ENCODE measurements at regions not wholly inside any gene's neighbourhood (a gene's known extent, or its start where the extent isn't known, plus 50 kb on each side); places are given as distances from the start of the nearest gene placed in this dataset.
"Not testable (repeated sequence)": the region's sequence is repeated elsewhere in the genome, so short reads cannot be mapped to it uniquely, and the experiment has no call there.

- Mint-ChIP-seq H3K4me1 (ENCODE audit: low read depth, unreplicated experiment) (no peaks in the 10 kb centered on the region), H3K27ac (ENCODE audit: unreplicated experiment) (no peak overlapping the region), H3K27me3 (ENCODE audit: low read depth, unreplicated experiment) (no peaks in the 10 kb centered on the region), H3K4me3 (ENCODE audit: unreplicated experiment) (no peak overlapping the region), H3K9me3 (ENCODE audit: unreplicated experiment) (peaks cover 4% of the 10 kb centered on the region), H3K36me3 (ENCODE audit: low read depth, unreplicated experiment) (peaks cover 2% of the 10 kb centered on the region)
- H3K79me2 ChIP-seq (ENCODE audit: insufficient read depth, low read length) = no peaks in the 10 kb centered on the region
- H3K36me3 ChIP-seq (ENCODE audit: insufficient read depth, low read length) = no peaks in the 10 kb centered on the region
- no peak overlapping the region for H3K4me2 ChIP-seq (ENCODE audit: low read length)
- H3K27me3 ChIP-seq (ENCODE audit: insufficient read depth, low read length) = no peaks in the 10 kb centered on the region
- H3K4me3 ChIP-seq (ENCODE audit: insufficient read depth, low read depth, low read length) = no peak overlapping the region
- no peak overlapping the region for H3K27ac ChIP-seq (ENCODE audit: low read depth, low read length)
- no peak for DNase-seq (ENCODE audit: low read depth)
- H3K9me3 ChIP-seq (ENCODE audit: insufficient read depth, low read depth, low read length) = no peaks in the 10 kb centered on the region
- H4K20me1 ChIP-seq (ENCODE audit: insufficient read depth, low read length) = no peaks in the 10 kb centered on the region
- no peak overlapping the region for H3K9ac ChIP-seq (ENCODE audit: low read length)
- no peak overlapping the region for H2AFZ ChIP-seq (ENCODE audit: low read depth, low read length)
- FAIRE-seq = no peak
- no peaks in the 10 kb centered on the region for H3K4me1 ChIP-seq (ENCODE audit: insufficient read depth, low read length)
- TF ChIP-seq CTCF (IDR thresholded peaks at IDR 0.05; ENCODE audit: insufficient read depth, low read depth, low read length) (no peak), EZH2 (IDR thresholded peaks at IDR 0.05; ENCODE audit: insufficient read depth, low read length) (no peak)
Measured at GRCh38 chr1:65577278-65577677, 156.8 kb downstream of the LEPR start.

GRCh38 chr1:65577982-65578381, 157.5 kb downstream of the LEPR start:
- H3K79me2 ChIP-seq (ENCODE audit: insufficient read depth, low read length); H3K27ac Mint-ChIP-seq (ENCODE audit: unreplicated experiment); H3K9me3 Mint-ChIP-seq (ENCODE audit: unreplicated experiment); H3K27me3 Mint-ChIP-seq (ENCODE audit: low read depth, unreplicated experiment); FAIRE-seq; H3K36me3 Mint-ChIP-seq (ENCODE audit: low read depth, unreplicated experiment); H3K9me3 ChIP-seq (ENCODE audit: insufficient read depth, low read depth, low read length); H2AFZ ChIP-seq (ENCODE audit: low read depth, low read length); H3K9ac ChIP-seq (ENCODE audit: low read length); H3K27me3 ChIP-seq (ENCODE audit: insufficient read depth, low read length); H3K4me2 ChIP-seq (ENCODE audit: low read length); H4K20me1 ChIP-seq (ENCODE audit: insufficient read depth, low read length); H3K4me1 ChIP-seq (ENCODE audit: insufficient read depth, low read length); H3K36me3 ChIP-seq (ENCODE audit: insufficient read depth, low read length); H3K4me1 Mint-ChIP-seq (ENCODE audit: low read depth, unreplicated experiment); H3K4me3 Mint-ChIP-seq (ENCODE audit: unreplicated experiment); H3K4me3 ChIP-seq (ENCODE audit: insufficient read depth, low read depth, low read length); H3K27ac ChIP-seq (ENCODE audit: low read depth, low read length); DNase-seq (ENCODE audit: low read depth): not testable (repeated sequence)

- Mint-ChIP-seq H3K4me1 (ENCODE audit: low read depth, unreplicated experiment) (no peaks in the 10 kb centered on the region), H3K27me3 (ENCODE audit: low read depth, unreplicated experiment) (no peaks in the 10 kb centered on the region)
- no peak for FAIRE-seq
Measured at GRCh38 chr1:65581119-65581518, 160.7 kb downstream of the LEPR start.

More at GRCh38 chr1:65581119-65581518, 160.7 kb downstream of the LEPR start:
- H3K79me2 ChIP-seq (ENCODE audit: insufficient read depth, low read length) = no peaks in the 10 kb centered on the region
- no peaks in the 10 kb centered on the region for H3K9me3 ChIP-seq (ENCODE audit: insufficient read depth, low read depth, low read length)
- H3K27me3 ChIP-seq (ENCODE audit: insufficient read depth, low read length) = no peaks in the 10 kb centered on the region
- H3K4me3 Mint-ChIP-seq (ENCODE audit: unreplicated experiment) = no peak overlapping the region
- H3K27ac ChIP-seq (ENCODE audit: low read depth, low read length) = no peak overlapping the region
- DNase-seq (ENCODE audit: low read depth) = no peak
- no peaks in the 10 kb centered on the region for H4K20me1 ChIP-seq (ENCODE audit: insufficient read depth, low read length)
- peaks cover 2% of the 10 kb centered on the region for H3K36me3 Mint-ChIP-seq (ENCODE audit: low read depth, unreplicated experiment)
- H3K9ac ChIP-seq (ENCODE audit: low read length) = no peak overlapping the region
- peaks cover 6% of the 10 kb centered on the region for H3K9me3 Mint-ChIP-seq (ENCODE audit: unreplicated experiment)
- H2AFZ ChIP-seq (ENCODE audit: low read depth, low read length) = no peak overlapping the region
- H3K4me3 ChIP-seq (ENCODE audit: insufficient read depth, low read depth, low read length) = no peak overlapping the region
- TF ChIP-seq CTCF (IDR thresholded peaks at IDR 0.05; ENCODE audit: insufficient read depth, low read depth, low read length) (no peak), EZH2 (IDR thresholded peaks at IDR 0.05; ENCODE audit: insufficient read depth, low read length) (no peak)
- no peak overlapping the region for H3K4me2 ChIP-seq (ENCODE audit: low read length)
- no peaks in the 10 kb centered on the region for H3K36me3 ChIP-seq (ENCODE audit: insufficient read depth, low read length)
- no peaks in the 10 kb centered on the region for H3K4me1 ChIP-seq (ENCODE audit: insufficient read depth, low read length)
- no peak overlapping the region for H3K27ac Mint-ChIP-seq (ENCODE audit: unreplicated experiment)

Measured in astrocyte (in vitro differentiated cells and primary cell).